ENCODE measurements at regions not wholly inside any gene's neighbourhood (a gene's known extent, or its start where the extent isn't known, plus 50 kb on each side); places are given as distances from the start of the nearest gene placed in this dataset.
"Not testable (repeated sequence)": the region's sequence is repeated elsewhere in the genome, so short reads cannot be mapped to it uniquely, and the experiment has no call there.

GRCh38 chr6:119511024-119511423, 161.5 kb upstream of the MAN1A1 start:
- DNase-seq, result no peak

- no peak for DNase-seq
Measured at GRCh38 chr6:119510246-119510645, 160.7 kb upstream of the MAN1A1 start.

GRCh38 chr6:119506631-119507174, 157.1 kb upstream of the MAN1A1 start:
- DNase-seq, result no peak

GRCh38 chr6:119501798-119502483, 152.4 kb upstream of the MAN1A1 start:
- DNase-seq, result no peak

GRCh38 chr6:119499797-119500196, 150.2 kb upstream of the MAN1A1 start:
- no peak for DNase-seq

- DNase-seq, result no peak
Measured at GRCh38 chr6:119497988-119498727, 148.6 kb upstream of the MAN1A1 start.

GRCh38 chr6:119495230-119495683, 145.7 kb upstream of the MAN1A1 start:
- DNase-seq, result no peak

GRCh38 chr6:119493980-119494379, 144.4 kb upstream of the MAN1A1 start:
- DNase-seq, result peak; percentile 39

GRCh38 chr6:119491112-119491511, 141.6 kb upstream of the MAN1A1 start:
- DNase-seq, result not testable (repeated sequence)

- DNase-seq, result not testable (repeated sequence)
Measured at GRCh38 chr6:119490050-119490449, 140.5 kb upstream of the MAN1A1 start.

- no peak for DNase-seq
Measured at GRCh38 chr6:119484598-119484997, 135.0 kb upstream of the MAN1A1 start.

GRCh38 chr6:119483908-119484307, 134.3 kb upstream of the MAN1A1 start:
- DNase-seq, result no peak

GRCh38 chr6:119482850-119483285, 133.3 kb upstream of the MAN1A1 start:
- DNase-seq, result no peak

GRCh38 chr6:119481976-119482375, 132.4 kb upstream of the MAN1A1 start:
- DNase-seq, result no peak

GRCh38 chr6:119480961-119481497, 131.5 kb upstream of the MAN1A1 start:
- DNase-seq, result no peak

GRCh38 chr6:119479860-119480655, 130.5 kb upstream of the MAN1A1 start:
- DNase-seq, result no peak

- no peak for DNase-seq
Measured at GRCh38 chr6:119476554-119476953, 127.0 kb upstream of the MAN1A1 start.

- no peak for DNase-seq
Measured at GRCh38 chr6:119476024-119476423, 126.5 kb upstream of the MAN1A1 start.

- DNase-seq, result no peak
Measured at GRCh38 chr6:119470893-119471542, 121.5 kb upstream of the MAN1A1 start.

GRCh38 chr6:119467488-119468081, 118.0 kb upstream of the MAN1A1 start:
- no peak for DNase-seq

- no peak for DNase-seq
Measured at GRCh38 chr6:119466226-119466625, 116.7 kb upstream of the MAN1A1 start.

GRCh38 chr6:119463081-119463626, 113.6 kb upstream of the MAN1A1 start:
- no peak for DNase-seq

Measured in NCI-H146 (cell line).